RWPE2 (cell line): ENCODE measurements at regions not wholly inside any gene's neighbourhood (a gene's known extent, or its start where the extent isn't known, plus 50 kb on each side); places are given as distances from the start of the nearest gene placed in this dataset.

Experiments
- ATAC-seq: fragments of 200-7000 bp; cut with Tn5 transposase; 3 replicates; pipeline ENCODE4 v1.9.1; 2021; ENCODE audit warnings: low read depth
- DNase-seq: peaks from one replicate; pipeline ENCODE4 v3.0.0-alpha.2; 2020; ENCODE audit warnings: low spot score
- H3K27ac ChIP-seq: fragments of 450-650 bp; 2 replicates; pipeline ENCODE4 v1.5.1; 2017; ENCODE audit warnings: mild to moderate bottlenecking; ENCODE audit not compliant: poor library complexity, severe bottlenecking
- H3K27me3 ChIP-seq: fragments of 250-450 bp; sonication (Bioruptor Pico); 2 replicates; pipeline ENCODE4 v1.5.1; 2021; ENCODE audit warnings: mild to moderate bottlenecking, moderate library complexity; ENCODE audit not compliant: insufficient read depth, poor library complexity, severe bottlenecking
- H3K36me3 ChIP-seq: fragments of 250-450 bp; sonication (Bioruptor Pico); 2 replicates; pipeline ENCODE4 v1.5.1; 2020; ENCODE audit warnings: low read depth, mild to moderate bottlenecking, moderate library complexity
- H3K4me1 ChIP-seq: fragments of 250-450 bp; sonication (Bioruptor Pico); 2 replicates; pipeline ENCODE4 v1.5.1; 2021; ENCODE audit warnings: mild to moderate bottlenecking, moderate library complexity; ENCODE audit not compliant: insufficient read depth, poor library complexity, severe bottlenecking
- H3K4me3 ChIP-seq: fragments of 250-450 bp; sonication (Bioruptor Pico); 2 replicates; pipeline ENCODE4 v1.5.1; 2021; ENCODE audit warnings: mild to moderate bottlenecking, moderate library complexity; ENCODE audit not compliant: severe bottlenecking
- H3K9me3 ChIP-seq: fragments of 250-450 bp; sonication (Bioruptor Pico); 2 replicates; pipeline ENCODE4 v1.5.1; 2021; ENCODE audit warnings: mild to moderate bottlenecking, moderate library complexity; ENCODE audit not compliant: severe bottlenecking
- TF ChIP-seq, protein P1 (sequence below): fragments of 450-650 bp; IDR thresholded peaks from one replicate; pipeline ENCODE4 v1.5.1; 2017; ENCODE audit warnings: mild to moderate bottlenecking, moderate library complexity; ENCODE audit not compliant: poor library complexity, severe bottlenecking

DNA sequence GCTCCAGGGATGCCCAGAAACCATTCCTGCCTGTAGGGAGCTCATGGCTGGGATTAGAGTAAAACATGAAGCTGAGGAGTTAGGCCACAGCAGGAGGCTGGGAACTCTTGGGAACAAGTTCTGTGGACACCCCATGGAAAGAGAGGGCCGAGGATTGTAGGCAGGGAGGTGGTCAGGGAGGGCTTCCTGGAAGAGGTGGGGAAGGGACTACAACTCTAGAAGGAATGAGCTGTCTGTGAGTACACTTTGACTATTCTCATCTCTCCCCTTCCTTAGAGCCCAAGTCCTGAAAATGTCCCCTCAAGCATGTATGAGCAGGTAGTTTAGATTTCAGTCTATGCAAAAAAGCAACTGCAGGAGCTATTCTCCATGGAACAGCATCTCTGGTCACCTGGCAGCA lies 139.9 kb upstream of the GLI2 start:
- Histone ChIP-seq H3K4me1 (no peaks in the 10 kb centered on the region), H3K36me3 (no peaks in the 10 kb centered on the region), H3K27me3 (no peaks in the 10 kb centered on the region), H3K4me3 (no peak overlapping the region), H3K9me3 (no peaks in the 10 kb centered on the region), H3K27ac (no peak overlapping the region)
- DNase-seq (no peak), ATAC-seq (no peak)
- TF ChIP-seq, protein P1, sequence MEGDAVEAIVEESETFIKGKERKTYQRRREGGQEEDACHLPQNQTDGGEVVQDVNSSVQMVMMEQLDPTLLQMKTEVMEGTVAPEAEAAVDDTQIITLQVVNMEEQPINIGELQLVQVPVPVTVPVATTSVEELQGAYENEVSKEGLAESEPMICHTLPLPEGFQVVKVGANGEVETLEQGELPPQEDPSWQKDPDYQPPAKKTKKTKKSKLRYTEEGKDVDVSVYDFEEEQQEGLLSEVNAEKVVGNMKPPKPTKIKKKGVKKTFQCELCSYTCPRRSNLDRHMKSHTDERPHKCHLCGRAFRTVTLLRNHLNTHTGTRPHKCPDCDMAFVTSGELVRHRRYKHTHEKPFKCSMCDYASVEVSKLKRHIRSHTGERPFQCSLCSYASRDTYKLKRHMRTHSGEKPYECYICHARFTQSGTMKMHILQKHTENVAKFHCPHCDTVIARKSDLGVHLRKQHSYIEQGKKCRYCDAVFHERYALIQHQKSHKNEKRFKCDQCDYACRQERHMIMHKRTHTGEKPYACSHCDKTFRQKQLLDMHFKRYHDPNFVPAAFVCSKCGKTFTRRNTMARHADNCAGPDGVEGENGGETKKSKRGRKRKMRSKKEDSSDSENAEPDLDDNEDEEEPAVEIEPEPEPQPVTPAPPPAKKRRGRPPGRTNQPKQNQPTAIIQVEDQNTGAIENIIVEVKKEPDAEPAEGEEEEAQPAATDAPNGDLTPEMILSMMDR, result no peak

DNA sequence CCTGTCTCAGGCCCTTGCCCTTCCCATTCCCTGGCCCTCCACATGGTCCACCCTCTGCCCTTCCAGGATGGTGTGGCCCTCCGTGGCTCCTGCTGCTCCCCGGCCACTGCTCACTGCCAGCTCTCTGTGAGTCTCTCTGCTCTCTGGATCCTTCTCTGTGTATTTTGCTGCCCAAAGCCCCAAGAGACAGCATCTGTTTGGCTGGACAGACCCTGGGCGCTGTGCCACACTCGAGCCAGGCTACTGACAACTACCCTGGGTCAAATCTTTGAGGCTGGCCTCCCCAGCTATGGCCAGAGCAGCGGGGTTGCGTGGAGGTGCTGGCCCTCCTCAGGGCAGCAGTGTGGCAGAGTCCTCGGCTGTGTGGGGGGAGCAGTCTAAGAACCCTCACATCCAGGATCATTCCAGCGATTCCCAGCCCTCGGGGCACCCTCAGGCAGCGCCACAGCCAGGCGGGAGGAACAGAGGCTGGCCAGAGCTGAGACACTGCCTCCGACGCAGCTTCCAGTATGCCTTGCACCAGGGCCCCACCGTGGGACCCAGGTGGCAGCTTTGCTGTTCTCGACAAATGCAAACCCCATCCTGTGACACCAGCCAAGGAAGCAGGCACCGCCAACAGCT lies 139.4 kb upstream of the GLI2 start:
- Histone ChIP-seq H3K27ac (no peak overlapping the region), H3K4me1 (no peaks in the 10 kb centered on the region), H3K4me3 (no peak overlapping the region), H3K9me3 (no peaks in the 10 kb centered on the region), H3K27me3 (no peaks in the 10 kb centered on the region), H3K36me3 (no peaks in the 10 kb centered on the region)
- TF ChIP-seq, protein P1, result no peak
- no peak for ATAC-seq
- no peak for DNase-seq

DNA sequence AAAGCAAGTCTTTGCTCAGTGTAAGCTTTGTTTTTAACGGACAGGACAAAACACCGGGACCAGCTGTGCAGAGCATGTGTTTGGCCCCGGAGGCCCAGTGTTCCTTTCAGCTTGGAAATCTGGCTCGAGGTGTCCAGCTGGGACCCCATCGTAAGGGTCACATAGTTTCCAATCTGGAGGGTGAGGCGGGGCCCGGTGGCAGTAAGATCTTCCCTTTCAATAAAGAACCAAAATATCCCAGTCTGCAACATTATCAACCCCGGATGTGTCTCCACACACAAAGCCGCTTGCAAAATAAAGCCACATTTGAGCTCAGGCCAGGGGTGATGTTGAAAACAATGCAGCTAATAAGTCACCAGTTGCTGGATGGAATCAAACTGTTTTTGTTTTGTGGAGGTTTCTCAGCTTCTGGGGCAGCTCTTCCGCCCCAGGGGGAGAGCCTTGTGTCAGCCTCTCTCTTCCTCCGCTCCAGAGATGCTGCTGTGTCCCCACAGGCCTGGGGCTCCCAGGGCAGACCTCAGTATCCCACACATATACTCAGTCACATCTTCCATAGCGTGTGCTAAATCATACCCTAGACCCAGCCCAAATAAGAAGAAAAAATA lies 138.6 kb upstream of the GLI2 start:
- H3K4me3 ChIP-seq, result no peak overlapping the region
- H3K27me3 ChIP-seq, result no peaks in the 10 kb centered on the region

DNA sequence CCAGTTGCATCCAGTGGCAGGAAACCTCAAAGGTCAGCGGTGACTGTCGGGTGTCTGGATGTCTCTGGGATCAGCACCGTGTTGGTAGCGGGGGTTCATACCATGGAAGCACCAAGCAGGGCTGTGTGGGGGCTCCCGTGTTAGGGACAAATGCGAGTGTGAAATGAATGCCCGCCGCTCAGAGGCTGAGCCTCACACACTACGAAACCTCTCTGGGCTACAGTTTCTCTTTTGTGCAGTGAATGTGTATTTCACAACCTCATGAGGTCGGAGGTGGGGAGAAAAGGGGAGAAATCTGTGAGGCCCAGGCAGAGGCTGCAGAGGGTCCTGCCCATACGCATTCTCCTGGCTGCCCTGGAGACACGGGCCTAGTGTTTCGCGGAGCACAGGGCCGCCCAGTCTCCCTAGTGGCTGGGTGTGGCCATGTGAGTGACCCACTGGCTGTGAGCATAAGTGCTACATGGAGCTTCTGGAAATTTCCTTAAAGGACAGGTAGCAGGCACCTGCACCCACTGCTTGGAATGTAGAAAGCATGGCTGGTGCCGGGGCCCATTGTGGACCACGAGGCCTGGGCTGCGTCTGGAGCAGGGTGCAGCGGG lies 138.0 kb upstream of the GLI2 start:
- no peaks in the 10 kb centered on the region for H3K36me3 ChIP-seq
- ATAC-seq (no peak), DNase-seq (no peak)
- no peaks in the 10 kb centered on the region for H3K4me1 ChIP-seq
- TF ChIP-seq, protein P1, result no peak
- H3K27me3 ChIP-seq, result no peaks in the 10 kb centered on the region
- H3K4me3 ChIP-seq, result no peak overlapping the region
- H3K9me3 ChIP-seq, result no peaks in the 10 kb centered on the region
- H3K27ac ChIP-seq, result no peak overlapping the region

More for the DNA sequence above, 138.6 kb upstream of the GLI2 start:
- Histone ChIP-seq H3K4me1 (no peaks in the 10 kb centered on the region), H3K9me3 (no peaks in the 10 kb centered on the region), H3K36me3 (no peaks in the 10 kb centered on the region), H3K27ac (no peak overlapping the region)
- ATAC-seq, result no peak
- TF ChIP-seq, protein P1, result no peak
- no peak for DNase-seq

DNA sequence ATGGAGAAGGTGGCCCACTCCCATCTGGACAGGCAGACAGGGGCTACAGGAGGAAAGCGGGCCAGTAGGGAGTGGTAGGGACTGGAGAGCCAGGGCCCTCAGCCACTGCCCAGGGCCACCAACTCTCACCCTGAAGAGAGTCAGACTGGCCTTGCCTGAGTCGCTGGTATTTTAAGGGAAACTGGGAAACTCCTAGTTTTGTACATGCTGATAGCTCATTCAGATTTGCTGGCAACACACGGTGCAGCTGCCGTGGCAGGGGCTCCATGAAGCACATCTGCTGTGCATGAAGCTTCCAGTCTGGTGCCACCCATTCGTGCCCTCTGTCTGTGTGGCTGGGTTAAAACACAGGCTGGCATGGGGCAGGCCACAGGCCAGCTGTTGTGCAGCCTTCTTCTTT lies 137.3 kb upstream of the GLI2 start:
- H3K4me1 ChIP-seq, result no peaks in the 10 kb centered on the region
- H3K27me3 ChIP-seq, result no peaks in the 10 kb centered on the region
- H3K36me3 ChIP-seq, result no peaks in the 10 kb centered on the region
- no peak overlapping the region for H3K4me3 ChIP-seq
- ATAC-seq, result no peak
- no peak overlapping the region for H3K27ac ChIP-seq
- no peak for DNase-seq
- TF ChIP-seq, protein P1, result no peak
- no peaks in the 10 kb centered on the region for H3K9me3 ChIP-seq
